HCT116 (cell line): ENCODE measurements at regions not wholly inside any gene's neighbourhood (a gene's known extent, or its start where the extent isn't known, plus 50 kb on each side); places are given as distances from the start of the nearest gene placed in this dataset.

Experiments
- ATAC-seq: fragments of 200-7000 bp; cut with Tn5 transposase; 2 replicates; pipeline ENCODE4 v1.9.1; 2020; ENCODE audit warnings: mild to moderate bottlenecking, moderate library complexity
- BruUV-seq: library from RNA; stranded (reverse); fragments of 400-500 nt; replicated peaks from 2 replicates; lab custom pipeline; 2021; lab: Mats Ljungman, UMichigan
- CTCF ChIA-PET: fragments of 300-600 bp; sonication (Branson Sonifier 250); formaldehyde crosslinking; loops from one replicate; lab custom pipeline; 2021; ENCODE audit warnings: antibody characterized with exemption; lab: Charles Lee
- POLR2A ChIA-PET: fragments of 300-600, 350-600 bp; sonication (Branson Sonifier 250); formaldehyde crosslinking; loops from one replicate; lab custom pipeline; 2021; ENCODE audit warnings: antibody characterized with exemption; lab: Charles Lee
- RAD21 ChIA-PET, 2 experiments: fragments of 300-600 bp; sonication (Branson Sonifier 250); formaldehyde crosslinking; loops; one replicate each; lab custom pipeline; 2023; ENCODE audit warnings: low total read pairs in 2 of 2; ENCODE audit not compliant: uncharacterized antibody in 2 of 2, unreplicated experiment in 2 of 2, low non-redundant PET in 1 of 2; lab: Charles Lee
- DNase-seq: peaks from one replicate; pipeline ENCODE4 v3.0.0-alpha.2; 2010; ENCODE audit warnings: low read depth, low spot score
- H2AFZ ChIP-seq: fragments of 200-600 bp; shearing (Covaris generic), sonication (generic); 2 replicates; pipeline ENCODE4 v1.6.1; 2017; ENCODE audit warnings: low read depth, mixed run types, mixed read lengths, antibody characterized with exemption, low read length; ENCODE audit not compliant: poor library complexity, severe bottlenecking
- H3K27ac ChIP-seq: 2 replicates; pipeline ENCODE4 v1.5.1; 2012; ENCODE audit warnings: low read depth, low read length
- H3K27me3 ChIP-seq: fragments of 200-600 bp; sonication (generic); 2 replicates; pipeline ENCODE4 v1.6.1; 2016; ENCODE audit warnings: mixed run types, low read length, mixed read lengths; ENCODE audit not compliant: insufficient read depth
- H3K36me3 ChIP-seq, 2 experiments: fragments of 200-500 bp in 1 of 2; fragments of 200-600 bp in 1 of 2; sonication (Bioruptor generic) in 1 of 2; sonication (generic) in 1 of 2; 2 replicates each; pipeline versions ENCODE4 v1.5.1 to v1.6.1; 2014 to 2016; ENCODE audit warnings: low read length in 2 of 2, inconsistent platforms in 1 of 2, mixed read lengths in 1 of 2, mixed run types in 1 of 2; ENCODE audit not compliant: insufficient read depth in 2 of 2, control insufficient read depth in 1 of 2
- H3K4me1 ChIP-seq, 2 experiments: fragments of 200-600 bp in 1 of 2; sonication (generic) in 1 of 2; 2 replicates each; pipeline versions ENCODE4 v1.5.1 to v1.6.1; 2012 to 2017; ENCODE audit warnings: low read length in 2 of 2, inconsistent platforms in 1 of 2, mild to moderate bottlenecking in 1 of 2, mixed read lengths in 1 of 2, mixed run types in 1 of 2, moderate library complexity in 1 of 2; ENCODE audit not compliant: insufficient read depth in 2 of 2, control insufficient read depth in 1 of 2
- H3K4me2 ChIP-seq: fragments of 200-600 bp; sonication (generic); 2 replicates; pipeline ENCODE4 v1.6.1; 2017; ENCODE audit warnings: mixed run types, low read length, mixed read lengths
- H3K4me3 ChIP-seq, 2 experiments: fragments of 200-600 bp in 1 of 2; sonication (generic) in 1 of 2; replicated peaks in 1 of 2; 2 replicates each; pipeline ENCODE4 v1.5.1; 2011 to 2016; ENCODE audit warnings: low read length in 2 of 2, control low read depth in 1 of 2, low read depth in 1 of 2, mild to moderate bottlenecking in 1 of 2, mixed read lengths in 1 of 2, mixed run types in 1 of 2
- H3K79me2 ChIP-seq: fragments of 200-600 bp; sonication (generic); 2 replicates; pipeline ENCODE4 v1.6.1; 2017; ENCODE audit warnings: mild to moderate bottlenecking, mixed run types, low read length, moderate library complexity, mixed read lengths; ENCODE audit not compliant: insufficient read depth
- H3K9ac ChIP-seq: fragments of 200-600 bp; sonication (generic); 2 replicates; pipeline ENCODE4 v1.6.1; 2016; ENCODE audit warnings: low read length, mixed read lengths
- H3K9me2 ChIP-seq: fragments of 200-600 bp; sonication (generic), shearing (Covaris generic); 2 replicates; pipeline ENCODE4 v1.6.1; 2017; ENCODE audit warnings: mixed run types, mild to moderate bottlenecking, moderate library complexity; ENCODE audit not compliant: insufficient read depth
- H3K9me3 ChIP-seq, 2 experiments: fragments of 200-500 bp in 1 of 2; fragments of 200-600 bp in 1 of 2; sonication (Bioruptor generic) in 1 of 2; sonication (generic) in 1 of 2; 2 replicates each; pipeline ENCODE4 v1.6.1; 2014 to 2017; ENCODE audit warnings: low read length in 2 of 2, mixed read lengths in 2 of 2, inconsistent platforms in 1 of 2, low read depth in 1 of 2, mild to moderate bottlenecking in 1 of 2, mixed run types in 1 of 2, moderate library complexity in 1 of 2; ENCODE audit not compliant: control insufficient read depth in 1 of 2, insufficient read depth in 1 of 2
- H4K20me1 ChIP-seq: fragments of 200-600 bp; sonication (generic), shearing (Covaris generic); 2 replicates; pipeline ENCODE4 v1.6.1; 2017; ENCODE audit warnings: mixed run types, mild to moderate bottlenecking, moderate library complexity; ENCODE audit not compliant: insufficient read depth
- CEBPB ChIP-seq: IDR thresholded peaks from 2 replicates; pipeline ENCODE4 v1.6.1; 2012; ENCODE audit warnings: low read depth
- CTCF ChIP-seq, 3 experiments: fragments of 200-600 bp in 1 of 3; sonication (generic) in 1 of 3; IDR thresholded peaks in 2 of 3; conservative IDR thresholded peaks in 1 of 3; 2 replicates each; pipeline ENCODE4 v1.5.1; 2012 to 2017; ENCODE audit warnings: low read depth in 2 of 3, low read length in 2 of 3, antibody characterized with exemption in 1 of 3, borderline replicate concordance in 1 of 3, control low read depth in 1 of 3, mild to moderate bottlenecking in 1 of 3, mixed read lengths in 1 of 3, mixed run types in 1 of 3, moderate library complexity in 1 of 3; ENCODE audit not compliant: insufficient read depth in 1 of 3
- ELF1 ChIP-seq: IDR thresholded peaks from 2 replicates; pipeline ENCODE4 v1.6.1; 2012; ENCODE audit warnings: low read depth, borderline replicate concordance
- EZH2 ChIP-seq: fragments of 200-600 bp; sonication (generic); IDR thresholded peaks from 2 replicates; pipeline ENCODE4 v1.6.1; 2017; ENCODE audit warnings: antibody characterized with exemption, mixed run types
- EZH2phosphoT487 ChIP-seq: fragments of 200-600 bp; IDR thresholded peaks from 2 replicates; pipeline ENCODE4 v1.6.1; 2018; ENCODE audit warnings: antibody characterized with exemption, borderline replicate concordance
- FOSL1 ChIP-seq: IDR thresholded peaks from 2 replicates; pipeline ENCODE4 v1.6.1; 2012; ENCODE audit warnings: low read depth
- MAX ChIP-seq: IDR thresholded peaks from 2 replicates; pipeline ENCODE4 v1.6.1; 2012
- POLR2AphosphoS5 ChIP-seq: IDR thresholded peaks from 2 replicates; pipeline ENCODE4 v1.6.1; 2011; ENCODE audit warnings: mild to moderate bottlenecking, low read depth, low read length, moderate library complexity
- RAD21 ChIP-seq: IDR thresholded peaks from 2 replicates; pipeline ENCODE4 v1.6.1; 2012; ENCODE audit warnings: low read depth, mild to moderate bottlenecking
- REST ChIP-seq: IDR thresholded peaks from 2 replicates; pipeline ENCODE4 v1.6.1; 2012; ENCODE audit warnings: low read depth
- SIN3A ChIP-seq: IDR thresholded peaks from 2 replicates; pipeline ENCODE4 v1.6.1; 2012; ENCODE audit warnings: low read depth
- SRF ChIP-seq: IDR thresholded peaks from 2 replicates; pipeline ENCODE4 v1.6.1; 2012; ENCODE audit warnings: low read depth
- TCF7L2 ChIP-seq: IDR thresholded peaks from 2 replicates; pipeline ENCODE4 v1.7.0; 2011; ENCODE audit warnings: borderline replicate concordance, inconsistent platforms; ENCODE audit not compliant: insufficient read depth, insufficient read length; ENCODE audit errors: extremely low read depth
- ZFX ChIP-seq: fragments of 450-650 bp; IDR thresholded peaks from 2 replicates; pipeline ENCODE4 v1.6.1; 2017
- intact Hi-C: fragments of 100-400 bp; cut with micrococcal nuclease; formaldehyde crosslinking; loops from 2 replicates; pipeline ENCODE4 v1.10.0; 2022

- peaks cover 14% of the 10 kb centered on the region for H3K27me3 ChIP-seq
These were observed 222.5 kb downstream of the USP6NL start for GRCh38 chr10:11388996-11389395.

GRCh38 chr10:11387551-11388222 is 223.8 kb downstream of the USP6NL start:
- H4K20me1 ChIP-seq: no peaks in the 10 kb centered on the region
- TF ChIP-seq CEBPB: no peak
- TF ChIP-seq FOSL1: no peak
- TF ChIP-seq CTCF (IDR thresholded peaks at IDR 0.05 in 2 of 3, conservative IDR thresholded peaks at IDR 0.05 in 1 of 3; ENCODE audit: borderline replicate concordance in 1 of 3, insufficient read depth in 1 of 3, low read depth in 2 of 3, low read length in 2 of 3): no peak
- TF ChIP-seq SRF: no peak
- no peak for TF ChIP-seq MAX
- TF ChIP-seq SIN3A: no peak
- no peak for TF ChIP-seq TCF7L2
- no peak for TF ChIP-seq POLR2AphosphoS5
- no peak for TF ChIP-seq RAD21
- no peak for TF ChIP-seq REST
- no peak for TF ChIP-seq EZH2phosphoT487
- no peak for TF ChIP-seq EZH2
- TF ChIP-seq ELF1: no peak
- CTCF ChIA-PET: no interaction called here
- H3K9me2 ChIP-seq: no peaks in the 10 kb centered on the region
- RAD21 ChIA-PET: no interaction called here
- DNase-seq (no peak), ATAC-seq (no peak)
- no peak overlapping the region for H3K4me3 ChIP-seq
- peaks cover 19% of the 10 kb centered on the region for H3K27me3 ChIP-seq
- H3K27ac ChIP-seq: no peak overlapping the region
- no TSS peak for BruUV-seq
- no peak overlapping the region for H3K4me2 ChIP-seq
- no peak overlapping the region for H2AFZ ChIP-seq
- H3K79me2 ChIP-seq: no peaks in the 10 kb centered on the region
- H3K36me3 ChIP-seq: no peaks in the 10 kb centered on the region
- intact Hi-C loops: no loop called here
- H3K4me1 ChIP-seq: no peaks in the 10 kb centered on the region
- POLR2A ChIA-PET: no interaction called here
- no peak overlapping the region for H3K9ac ChIP-seq
- H3K9me3 ChIP-seq: no peaks in the 10 kb centered on the region

More at GRCh38 chr10:11388996-11389395, 222.5 kb downstream of the USP6NL start:
- H3K4me1 ChIP-seq: no peaks in the 10 kb centered on the region
- H3K9me3 ChIP-seq: no peaks in the 10 kb centered on the region
- H3K4me3 ChIP-seq: no peak overlapping the region
- POLR2A ChIA-PET: no interaction called here
- H2AFZ ChIP-seq: no peak overlapping the region
- no peaks in the 10 kb centered on the region for H4K20me1 ChIP-seq
- no peak overlapping the region for H3K27ac ChIP-seq
- H3K4me2 ChIP-seq: no peak overlapping the region
- intact Hi-C loops: no loop called here
- TF ChIP-seq SIN3A: no peak
- TF ChIP-seq ZFX: no peak
- TF ChIP-seq ELF1: no peak
- no peak for TF ChIP-seq FOSL1
- CTCF ChIA-PET: no interaction called here
- RAD21 ChIA-PET: no interaction called here
- no TSS peak for BruUV-seq
- DNase-seq (no peak), ATAC-seq (no peak)
- no peaks in the 10 kb centered on the region for H3K79me2 ChIP-seq
- no peaks in the 10 kb centered on the region for H3K9me2 ChIP-seq
- no peak overlapping the region for H3K9ac ChIP-seq
- H3K36me3 ChIP-seq: no peaks in the 10 kb centered on the region
